IPS-18c (cell line): ENCODE measurements at regions not wholly inside any gene's neighbourhood (a gene's known extent, or its start where the extent isn't known, plus 50 kb on each side); places are given as distances from the start of the nearest gene placed in this dataset.
"Not testable (repeated sequence)": the region's sequence is repeated elsewhere in the genome, so short reads cannot be mapped to it uniquely, and the experiment has no call there.

Experiments
- H3K4me3 ChIP-seq: 2 replicates; pipeline ENCODE4 v1.7.0; 2013; ENCODE audit warnings: low read depth, mild to moderate bottlenecking, low read length, moderate library complexity; ENCODE audit not compliant: insufficient read depth
- H3K9me3 ChIP-seq: one replicate; pipeline ENCODE4 v1.6.1; 2013; ENCODE audit warnings: mild to moderate bottlenecking, low read length, moderate library complexity; ENCODE audit not compliant: control insufficient read depth, insufficient read depth

DNA sequence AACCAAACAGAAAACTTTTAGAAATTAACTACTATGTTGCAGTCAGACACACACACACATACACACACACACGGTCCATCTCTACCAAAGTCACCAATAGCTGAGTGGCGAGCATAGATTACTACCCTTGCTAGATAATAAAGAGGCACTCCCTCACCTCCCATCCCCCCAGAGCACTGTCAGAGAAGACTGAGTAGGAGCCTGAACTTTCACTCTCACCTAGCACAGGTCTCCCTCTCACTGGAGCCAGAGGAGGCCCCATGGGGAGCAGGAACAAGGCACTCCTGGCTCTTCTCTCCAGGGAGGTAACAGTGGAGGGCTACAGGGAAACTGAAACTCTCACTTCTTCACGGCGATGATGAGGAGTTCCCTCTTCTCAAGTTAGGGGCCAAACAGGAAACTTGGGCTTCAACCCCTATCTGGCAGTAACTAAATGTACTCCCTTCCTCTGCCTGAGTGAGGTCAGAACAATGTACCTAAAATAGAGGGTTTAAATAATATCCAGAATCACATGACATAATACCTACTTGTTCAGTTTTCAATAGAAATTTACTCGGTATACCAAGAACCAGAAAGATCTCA, 975.3 kb upstream of the GBE1 start:
- Histone ChIP-seq H3K4me3 (no peak overlapping the region), H3K9me3 (no peaks in the 10 kb centered on the region)

DNA sequence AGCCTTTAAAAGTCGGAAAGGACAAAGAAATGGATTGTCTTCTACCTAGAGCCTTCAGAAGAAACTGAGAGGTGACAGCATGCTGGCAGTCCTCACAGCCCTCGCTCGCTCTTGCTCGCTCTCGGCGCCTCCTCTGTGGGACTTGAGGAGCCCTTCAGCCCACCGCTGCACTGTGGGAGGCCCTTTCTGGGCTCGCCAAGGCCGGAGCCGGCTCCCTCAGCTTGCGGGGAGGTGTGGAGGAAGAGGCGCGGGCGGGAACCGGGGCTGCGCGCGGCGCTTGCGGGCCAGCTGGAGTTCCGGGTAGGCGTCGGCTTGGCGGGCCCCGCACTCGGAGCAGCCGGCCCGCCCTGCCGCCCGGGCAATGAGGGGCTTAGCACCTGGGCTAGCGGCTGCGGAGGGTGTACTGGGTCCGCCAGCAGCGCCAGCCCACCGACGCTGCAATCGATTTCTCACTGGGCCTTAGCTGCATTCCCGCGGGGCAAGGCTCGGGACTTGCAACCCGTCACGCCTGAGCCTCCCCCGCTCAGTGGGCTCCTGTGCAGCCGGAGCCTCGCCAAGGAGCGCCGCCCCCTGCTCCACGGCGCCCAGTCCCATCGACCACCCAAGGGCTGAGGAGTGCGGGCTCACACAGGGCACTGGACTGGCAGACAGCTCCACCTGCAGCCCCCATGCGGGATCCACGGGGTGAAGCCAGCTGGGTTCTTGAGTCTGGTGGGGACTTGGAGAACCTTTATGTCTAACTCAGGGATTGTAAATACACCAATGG, 953.8 kb upstream of the GBE1 start:
- H3K4me3 ChIP-seq, result no peak overlapping the region
- H3K9me3 ChIP-seq, result peaks cover 2% of the 10 kb centered on the region

DNA sequence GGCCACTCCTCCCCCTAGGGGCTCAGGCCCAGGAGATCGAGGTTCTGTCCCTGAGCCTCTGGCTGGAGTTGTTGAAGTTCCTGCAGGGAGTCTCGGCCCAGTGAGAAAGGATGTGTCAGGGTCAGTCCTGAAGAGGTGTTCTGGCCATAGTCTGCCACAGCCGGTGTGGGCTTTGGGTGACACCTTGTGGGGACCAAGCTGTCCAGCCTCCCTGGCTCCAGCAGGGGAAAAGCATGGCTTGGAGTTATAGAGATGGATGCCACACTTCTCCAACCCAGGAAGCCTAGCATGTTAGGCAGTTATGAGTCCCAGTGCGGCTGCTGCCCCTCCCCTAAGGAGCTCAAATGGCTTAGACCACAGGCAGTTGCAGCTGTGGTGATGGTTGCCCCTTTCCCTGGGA, 945.6 kb upstream of the GBE1 start:
- no peak overlapping the region for H3K4me3 ChIP-seq
- H3K9me3 ChIP-seq, result no peaks in the 10 kb centered on the region

DNA sequence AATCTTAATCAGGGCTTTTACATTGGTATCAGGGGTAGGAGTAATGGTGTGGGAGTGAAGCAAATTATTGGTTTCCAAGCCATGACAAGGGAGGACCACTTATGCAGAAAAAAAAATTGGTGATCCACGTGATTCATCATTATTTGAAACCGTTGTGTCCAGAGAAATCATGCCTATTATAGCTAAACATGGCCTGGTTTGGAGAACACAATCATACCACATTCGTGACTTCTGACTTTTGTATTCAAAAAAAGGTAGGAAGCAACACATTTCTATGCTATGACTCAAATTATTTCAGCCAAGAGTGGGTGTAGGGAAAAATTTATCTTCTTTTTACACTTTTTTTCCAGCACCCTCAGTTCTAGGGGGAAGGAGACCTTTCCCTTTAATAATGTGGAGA, 924.3 kb upstream of the GBE1 start:
- H3K9me3 ChIP-seq, result no peaks in the 10 kb centered on the region
- no peak overlapping the region for H3K4me3 ChIP-seq

DNA sequence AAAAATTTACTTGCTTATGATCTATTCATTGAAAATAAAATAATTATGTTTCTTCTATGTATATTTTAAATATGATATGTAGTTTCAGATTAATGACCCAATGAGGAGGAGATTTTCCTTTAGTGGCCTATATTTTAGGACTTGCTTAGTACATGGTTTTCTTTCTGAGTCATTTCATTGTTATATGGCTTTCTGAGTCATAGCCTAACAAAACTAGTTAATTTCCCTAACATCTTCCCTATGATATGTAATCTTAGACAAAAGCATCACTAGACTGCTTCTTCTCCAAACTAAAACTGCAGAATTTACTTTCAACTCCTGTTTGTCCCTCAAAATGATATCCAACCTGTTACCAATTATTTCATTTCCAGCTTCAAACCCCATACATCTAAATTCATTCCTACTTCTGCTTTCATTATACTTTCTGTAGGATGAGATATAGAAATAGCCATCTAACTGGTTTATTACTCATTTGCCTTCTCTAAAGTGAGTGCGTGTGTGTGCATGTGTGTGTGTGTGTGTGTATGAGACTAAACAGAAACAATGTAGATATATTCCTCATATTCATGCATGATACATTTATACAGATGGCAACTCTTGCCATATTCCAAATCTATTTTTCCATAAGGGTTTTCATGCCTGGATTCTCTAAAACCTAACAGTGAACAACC, 915.0 kb upstream of the GBE1 start:
- no peaks in the 10 kb centered on the region for H3K9me3 ChIP-seq
- H3K4me3 ChIP-seq, result no peak overlapping the region

DNA sequence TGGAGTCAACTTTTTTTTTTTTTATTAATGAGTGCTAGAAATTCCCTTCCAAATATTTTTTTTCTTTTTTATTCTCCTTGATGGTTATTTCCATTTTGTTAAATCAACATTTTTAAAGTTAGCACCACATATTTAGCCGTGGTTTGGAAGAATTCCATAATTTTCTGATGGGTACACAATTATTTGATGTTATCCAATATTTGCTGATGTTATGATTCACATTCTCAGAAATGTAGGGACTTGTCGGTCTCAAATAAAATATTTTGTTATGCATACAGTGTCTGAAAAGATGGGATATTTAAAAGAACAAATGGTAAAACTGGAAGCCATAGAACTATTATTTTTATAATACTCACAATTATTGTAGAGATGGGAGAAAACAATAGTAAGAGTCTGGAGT, 911.5 kb upstream of the GBE1 start:
- Histone ChIP-seq H3K4me3 (no peak overlapping the region), H3K9me3 (no peaks in the 10 kb centered on the region)

DNA sequence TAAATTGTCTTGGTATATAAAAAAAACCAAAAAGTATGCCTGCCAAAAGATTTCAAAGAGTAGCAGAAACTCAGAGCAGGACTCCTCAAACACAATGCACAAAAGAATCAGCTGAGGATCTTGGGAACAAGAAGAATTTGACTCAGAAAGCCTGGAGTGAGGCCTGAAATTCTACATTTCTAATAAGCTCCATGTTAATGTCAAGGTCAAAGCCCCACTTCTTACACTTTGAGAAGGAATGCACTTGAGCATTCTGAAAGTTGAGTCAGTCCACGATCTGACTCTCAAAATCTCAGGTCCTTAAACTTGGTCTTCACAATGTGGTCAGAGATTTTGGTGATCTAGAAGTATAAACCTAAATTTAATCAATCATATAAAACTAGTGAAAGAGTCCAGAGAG, 910.0 kb upstream of the GBE1 start:
- no peak overlapping the region for H3K4me3 ChIP-seq
- no peaks in the 10 kb centered on the region for H3K9me3 ChIP-seq

DNA sequence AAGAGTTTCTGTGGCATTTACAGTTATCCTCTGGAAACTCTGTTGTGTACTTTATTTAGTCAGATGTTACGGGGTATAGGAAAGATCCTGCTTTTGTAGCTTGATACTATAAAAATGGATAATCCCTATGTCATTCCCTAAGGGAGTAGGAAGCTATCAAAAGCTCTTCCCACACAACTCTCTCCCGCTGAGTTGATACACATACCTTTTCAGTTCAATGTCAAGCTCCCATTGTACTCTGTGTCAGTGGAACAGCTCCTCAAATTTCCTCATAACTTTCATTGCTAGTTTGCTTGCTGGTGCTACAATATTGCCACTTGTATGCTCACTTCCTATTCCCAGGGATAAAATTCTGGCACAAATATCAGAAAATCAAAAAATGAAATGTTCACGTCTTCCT, 893.3 kb upstream of the GBE1 start:
- Histone ChIP-seq H3K9me3 (no peaks in the 10 kb centered on the region), H3K4me3 (no peak overlapping the region)

DNA sequence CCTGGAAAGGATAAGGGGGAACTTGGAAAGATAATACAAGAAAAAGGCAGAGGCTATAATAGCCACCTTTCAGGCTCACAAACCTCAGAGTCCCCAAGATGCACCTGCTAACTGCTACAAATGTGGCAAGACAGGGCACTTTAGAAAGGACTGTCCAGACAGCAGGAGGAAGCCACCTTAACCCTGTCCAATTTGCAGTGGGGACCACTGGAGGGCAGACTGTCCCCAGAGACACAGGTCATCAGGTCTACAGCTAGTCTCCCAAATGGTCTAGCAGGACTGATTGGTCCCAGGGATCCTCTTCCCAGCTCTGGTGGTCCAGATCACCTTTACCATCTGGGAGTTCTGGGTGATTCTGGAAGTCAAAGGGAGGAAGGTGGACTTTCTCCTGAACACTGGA, 882.5 kb upstream of the GBE1 start:
- no peak overlapping the region for H3K4me3 ChIP-seq

DNA sequence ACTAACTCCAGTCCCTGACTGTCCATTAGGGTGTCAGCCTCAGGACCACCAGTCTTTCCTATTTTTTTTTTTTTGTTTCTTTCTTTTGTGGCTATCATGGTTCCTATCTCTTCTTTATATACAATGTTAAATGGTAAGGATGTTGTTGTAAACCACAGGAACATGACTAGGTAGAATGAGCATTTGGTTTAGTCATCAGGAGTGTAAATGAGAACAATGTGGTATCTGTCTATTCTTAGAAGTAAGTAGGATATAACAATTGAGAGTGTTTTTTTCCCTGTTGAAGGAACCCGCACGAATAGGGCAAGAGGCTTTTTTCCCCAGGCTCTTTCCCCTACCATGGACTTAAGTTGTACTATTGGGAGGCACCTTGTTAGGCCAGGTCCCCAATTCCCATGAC, 880.3 kb upstream of the GBE1 start:
- H3K9me3 ChIP-seq, result no peaks in the 10 kb centered on the region
- no peak overlapping the region for H3K4me3 ChIP-seq

More for the DNA sequence above, 882.5 kb upstream of the GBE1 start:
- no peaks in the 10 kb centered on the region for H3K9me3 ChIP-seq

DNA sequence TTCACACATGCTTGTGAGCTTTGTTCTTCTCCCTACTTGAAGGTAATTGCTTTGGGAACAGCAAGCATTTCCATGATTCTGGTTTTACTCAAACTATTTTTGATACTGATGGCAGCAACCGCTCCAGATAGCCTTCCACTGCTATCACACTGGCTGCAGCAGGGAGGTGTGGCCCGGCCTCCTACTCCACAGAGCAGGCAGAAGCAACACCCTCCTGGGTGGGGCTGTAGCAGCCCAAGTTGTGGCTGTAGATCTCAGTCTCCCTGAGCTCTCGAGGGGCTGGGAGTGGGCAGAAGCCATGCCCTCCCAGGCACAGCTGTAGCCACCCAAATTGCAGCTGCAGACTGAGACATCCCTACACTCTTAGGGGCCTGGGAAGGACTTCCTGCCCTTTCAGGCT, 878.8 kb upstream of the GBE1 start:
- Histone ChIP-seq H3K4me3 (no peak overlapping the region), H3K9me3 (no peaks in the 10 kb centered on the region)

DNA sequence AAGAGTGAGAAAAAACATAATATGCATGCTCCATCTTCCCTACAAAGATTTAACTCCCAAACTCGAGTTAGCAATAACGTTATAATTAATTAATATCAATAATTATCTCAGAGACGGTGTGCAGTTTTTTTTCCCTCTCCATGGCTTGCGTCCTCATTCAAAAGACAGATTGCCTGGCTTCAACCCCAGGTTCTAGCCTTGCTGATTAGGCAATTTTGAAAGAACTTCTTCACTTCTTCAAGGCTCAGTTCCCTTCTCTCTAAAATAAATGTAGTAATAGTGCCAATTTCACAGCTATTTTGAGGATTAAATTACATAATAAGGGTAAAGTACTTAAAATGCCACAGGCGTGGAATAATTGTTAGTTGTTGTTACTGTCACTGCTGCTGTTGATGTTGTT, 876.1 kb upstream of the GBE1 start:
- H3K4me3 ChIP-seq, result no peak overlapping the region
- H3K9me3 ChIP-seq, result no peaks in the 10 kb centered on the region

DNA sequence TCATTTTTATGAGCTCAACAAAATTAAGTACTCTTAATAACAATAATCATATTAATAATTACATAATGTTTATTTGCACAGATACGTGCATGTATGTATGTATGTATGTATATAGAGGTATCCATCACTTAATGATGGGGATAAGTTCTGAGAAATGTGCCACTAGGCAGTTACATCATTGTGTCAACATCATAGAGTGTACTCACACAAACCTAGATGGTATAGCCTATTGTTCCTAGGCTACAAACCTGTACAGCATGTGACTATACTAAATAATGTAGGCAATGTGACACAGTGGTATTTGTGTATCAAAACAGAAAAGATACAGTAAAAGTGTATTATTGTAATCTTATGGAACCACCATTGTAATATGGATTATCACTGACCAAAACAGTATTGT, 874.7 kb upstream of the GBE1 start:
- no peaks in the 10 kb centered on the region for H3K9me3 ChIP-seq
- no peak overlapping the region for H3K4me3 ChIP-seq

DNA sequence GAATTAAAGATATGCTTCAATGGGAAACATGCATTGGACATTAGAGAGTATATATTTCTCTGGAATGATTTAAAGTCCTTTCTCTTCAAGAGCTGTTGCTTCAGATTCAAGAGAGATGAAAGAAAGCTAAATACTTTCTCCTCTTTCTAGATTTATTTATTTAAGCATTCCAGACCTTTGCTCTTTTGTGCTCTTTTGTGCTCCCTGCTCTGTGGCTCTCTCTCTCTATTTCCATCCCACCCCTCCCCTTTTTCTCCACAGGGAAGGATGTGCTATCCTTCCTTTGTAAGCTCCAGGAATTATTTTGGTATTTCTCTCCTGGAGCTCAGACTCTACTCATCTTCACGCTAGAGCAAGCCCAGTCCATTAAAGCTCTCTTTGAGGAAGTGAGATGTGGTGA, 871.9 kb upstream of the GBE1 start:
- no peak overlapping the region for H3K4me3 ChIP-seq
- H3K9me3 ChIP-seq, result no peaks in the 10 kb centered on the region

DNA sequence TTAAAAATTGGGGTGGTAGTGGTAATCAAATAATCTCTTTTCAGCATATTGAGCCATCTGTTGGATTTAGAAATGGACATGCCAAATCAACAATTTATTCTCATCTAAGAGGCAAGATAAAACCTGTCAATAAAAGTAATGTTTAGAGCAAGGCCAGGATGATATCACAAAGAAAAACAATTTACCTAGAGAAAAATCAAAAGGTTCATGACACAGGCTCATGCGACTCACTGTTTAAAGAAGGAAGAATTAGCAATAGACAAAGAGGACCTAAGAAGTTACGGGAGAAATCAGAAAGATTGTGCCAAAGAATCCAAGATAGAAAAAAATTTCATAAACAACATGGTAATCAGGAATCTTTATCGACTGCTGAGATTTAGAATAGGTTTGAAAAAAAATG, 868.5 kb upstream of the GBE1 start:
- H3K4me3 ChIP-seq, result no peak overlapping the region

DNA sequence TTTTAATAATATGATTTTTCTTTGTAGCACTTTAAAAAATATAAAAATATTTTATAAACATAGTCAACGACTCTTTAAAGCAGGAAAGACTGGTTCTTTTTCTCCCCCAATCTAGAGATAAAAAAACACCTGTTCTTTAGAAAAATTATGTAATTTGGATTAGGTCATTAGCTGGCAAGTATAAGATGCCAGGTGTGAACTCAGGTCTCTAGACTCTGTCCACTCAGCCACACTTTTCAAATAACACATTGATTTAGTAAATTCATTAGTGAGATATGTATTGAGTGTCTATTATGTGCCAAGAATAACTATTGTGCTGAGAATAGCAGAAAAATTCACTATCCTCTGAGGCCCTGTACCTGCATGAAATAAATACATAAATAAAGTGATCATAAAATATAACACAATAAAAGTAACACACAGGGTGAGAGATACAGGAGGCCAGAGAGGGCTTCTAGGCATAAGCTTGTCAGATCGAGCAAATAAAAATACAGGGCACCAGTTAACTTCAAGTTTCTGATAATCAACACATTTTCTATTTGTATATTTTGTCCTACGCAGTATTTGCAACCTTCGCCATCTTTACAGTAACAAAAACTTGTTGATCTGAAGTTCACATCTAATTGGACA, 867.1 kb upstream of the GBE1 start:
- no peak overlapping the region for H3K4me3 ChIP-seq
- H3K9me3 ChIP-seq, result peaks cover 3% of the 10 kb centered on the region

More for the DNA sequence above, 868.5 kb upstream of the GBE1 start:
- H3K9me3 ChIP-seq, result no peaks in the 10 kb centered on the region

DNA sequence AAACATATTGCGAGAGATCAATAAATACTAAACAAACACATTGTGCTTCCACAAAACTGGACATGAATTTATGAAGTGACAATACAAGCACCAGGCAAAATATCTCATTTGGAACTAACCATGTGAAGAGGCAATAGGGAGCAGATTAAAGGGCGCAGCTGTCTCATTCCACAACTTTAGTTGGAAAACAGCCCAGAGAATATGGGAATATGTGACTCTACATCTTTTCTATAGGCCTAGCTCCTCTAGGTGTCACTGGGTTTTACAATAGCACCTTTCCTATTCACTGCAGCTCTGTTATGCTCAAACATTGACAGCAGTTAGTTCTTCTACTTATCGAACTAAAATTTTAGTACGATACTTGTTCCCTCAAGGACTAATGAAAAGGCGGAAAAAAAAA, 866.3 kb upstream of the GBE1 start:
- Histone ChIP-seq H3K4me3 (no peak overlapping the region), H3K9me3 (peaks cover 3% of the 10 kb centered on the region)

DNA sequence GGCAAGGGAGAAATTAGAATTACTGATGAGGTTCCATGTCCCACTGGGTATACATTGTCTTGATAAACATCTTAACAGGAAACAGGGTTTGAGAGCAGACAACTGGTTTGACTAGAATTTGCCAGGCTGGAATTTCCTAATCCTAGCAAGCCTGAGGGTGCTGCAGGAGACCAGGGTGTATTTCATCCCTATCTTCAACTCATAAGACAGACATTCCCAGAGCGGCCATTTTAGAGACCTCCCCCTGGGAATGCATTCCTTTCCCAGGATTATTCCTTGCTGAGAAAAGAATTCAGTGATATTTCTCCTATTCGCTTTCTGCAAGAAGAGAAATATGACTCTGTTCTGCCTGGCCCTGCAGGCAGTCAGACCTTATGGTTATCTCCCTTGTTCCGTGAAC, 859.3 kb upstream of the GBE1 start:
- not testable (repeated sequence) for H3K9me3 ChIP-seq, H3K4me3 ChIP-seq
